Thyroid gland (tissue), 4 donors: ENCODE measurements at regions not wholly inside any gene's neighbourhood (a gene's known extent, or its start where the extent isn't known, plus 50 kb on each side); places are given as distances from the start of the nearest gene placed in this dataset.

Source experiments
- CTCF ChIP-seq, 6 experiments: fragments of 200-600 bp in 3 of 6; fragments of 450-650 bp in 3 of 6; sonication (generic) in 3 of 6; IDR thresholded peaks; one replicate each; pipeline ENCODE4 v1.5.1; 2016 to 2019; ENCODE audit warnings: antibody characterized with exemption in 6 of 6, mild to moderate bottlenecking in 2 of 6, inconsistent platforms in 1 of 6, moderate library complexity in 1 of 6
- POLR2A ChIP-seq, 2 donors: fragments of 450-650 bp; IDR thresholded peaks; one replicate each; pipeline ENCODE4 v1.6.1; 2017; ENCODE audit warnings: antibody characterized with exemption in 2 of 2, mild to moderate bottlenecking in 2 of 2, moderate library complexity in 1 of 2

DNA sequence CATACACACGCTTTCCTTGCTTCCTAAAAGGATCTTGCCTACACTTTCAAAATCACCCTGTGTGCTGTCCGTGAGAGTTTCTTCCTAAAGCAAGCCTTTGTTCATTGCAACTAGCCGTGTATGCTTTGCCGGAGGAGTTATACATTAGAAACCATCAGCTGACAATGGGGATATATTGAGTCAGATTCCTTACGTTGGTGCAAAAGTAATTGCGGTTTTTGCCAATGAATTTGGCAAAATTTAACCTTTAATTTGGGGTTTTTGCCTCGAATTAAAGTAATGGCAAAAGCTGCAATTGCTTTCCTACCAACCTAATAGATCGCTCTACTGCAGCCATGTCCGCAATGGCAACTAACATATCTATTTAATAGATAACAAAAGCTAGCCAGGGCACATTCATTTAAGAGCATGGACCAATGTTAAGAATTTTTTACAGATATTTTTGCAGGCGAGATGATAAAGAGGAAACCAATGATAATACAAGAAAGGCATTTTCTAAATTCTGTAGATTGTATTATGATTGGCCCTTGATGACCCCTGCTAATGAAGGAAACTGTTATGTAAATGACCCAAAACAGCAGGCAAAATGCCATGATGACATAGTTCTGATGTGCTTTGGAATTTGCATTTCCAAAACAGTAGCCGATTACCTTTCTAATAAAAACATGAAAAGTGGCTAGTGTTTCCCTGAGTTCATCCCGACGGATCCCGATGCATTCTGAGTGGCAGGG, 184.8 kb upstream of the NRP1 start:
- no peak for TF ChIP-seq CTCF (IDR thresholded peaks at IDR 0.05)
- no peak for TF ChIP-seq POLR2A (IDR thresholded peaks at IDR 0.05)
